GM19467 (cell line): ENCODE measurements at regions not wholly inside any gene's neighbourhood (a gene's known extent, or its start where the extent isn't known, plus 50 kb on each side); places are given as distances from the start of the nearest gene placed in this dataset.

Source experiments
- ATAC-seq: cut with Tn5 transposase; IDR thresholded peaks from one replicate; pipeline ENCODE4 v1.9.1; 2021; ENCODE audit warnings: mild to moderate bottlenecking, moderate library complexity; ENCODE audit not compliant: unreplicated experiment

- no peak for ATAC-seq
These were observed 170.3 kb downstream of the NUP210 start for GRCh38 chr3:13249664-13250390.

GRCh38 chr3:13248640-13249039 is 171.5 kb downstream of the NUP210 start:
- ATAC-seq, result no peak

- ATAC-seq, result no peak
These were observed 172.4 kb upstream of the IQSEC1 start for GRCh38 chr3:13245615-13245978.

GRCh38 chr3:13243586-13243985 is 170.4 kb upstream of the IQSEC1 start:
- no peak for ATAC-seq

GRCh38 chr3:13242364-13242737 is 169.1 kb upstream of the IQSEC1 start:
- ATAC-seq, result no peak

GRCh38 chr3:13241621-13242363 is 168.6 kb upstream of the IQSEC1 start:
- no peak for ATAC-seq

- ATAC-seq, result no peak
These were observed 167.8 kb upstream of the IQSEC1 start for GRCh38 chr3:13240928-13241618.

- ATAC-seq, result no peak
These were observed 166.2 kb upstream of the IQSEC1 start for GRCh38 chr3:13239467-13239760.

GRCh38 chr3:13238687-13239466 is 165.6 kb upstream of the IQSEC1 start:
- ATAC-seq, result no peak

- ATAC-seq, result no peak
These were observed 164.7 kb upstream of the IQSEC1 start for GRCh38 chr3:13237776-13238490.

GRCh38 chr3:13236557-13237173 is 163.4 kb upstream of the IQSEC1 start:
- ATAC-seq, result no peak

GRCh38 chr3:13235897-13236296 is 162.7 kb upstream of the IQSEC1 start:
- ATAC-seq, result no peak

GRCh38 chr3:13235079-13235478 is 161.8 kb upstream of the IQSEC1 start:
- ATAC-seq, result no peak

GRCh38 chr3:13234666-13235065 is 161.4 kb upstream of the IQSEC1 start:
- no peak for ATAC-seq

GRCh38 chr3:13233487-13234485 is 160.6 kb upstream of the IQSEC1 start:
- ATAC-seq, result no peak

GRCh38 chr3:13231781-13232666 is 158.8 kb upstream of the IQSEC1 start:
- no peak for ATAC-seq

GRCh38 chr3:13229273-13229949 is 156.2 kb upstream of the IQSEC1 start:
- ATAC-seq, result peak; percentile 63

GRCh38 chr3:13228584-13228983 is 155.4 kb upstream of the IQSEC1 start:
- ATAC-seq, result no peak
